ENCODE measurements at regions not wholly inside any gene's neighbourhood (a gene's known extent, or its start where the extent isn't known, plus 50 kb on each side); places are given as distances from the start of the nearest gene placed in this dataset.

- no peak for TF ChIP-seq POLR2A (IDR thresholded peaks at IDR 0.05)
- TF ChIP-seq CTCF (IDR thresholded peaks at IDR 0.05): no peak
Measured at GRCh38 chr15:95739131-95739530, 591.4 kb upstream of the NR2F2 start.
